ENCODE measurements at regions not wholly inside any gene's neighbourhood (a gene's known extent, or its start where the extent isn't known, plus 50 kb on each side); places are given as distances from the start of the nearest gene placed in this dataset.

GRCh38 chr5:120919017-120919416, 454.9 kb downstream of the PRR16 start (continued):
- no peak for TF ChIP-seq ZNF768 (tag by site-specific recombination; IDR thresholded peaks at IDR 0.05)
- TF ChIP-seq ZSCAN23 (tag by site-specific recombination; IDR thresholded peaks at IDR 0.05), result no peak
- TF ChIP-seq ZNF449 (tag by site-specific recombination; IDR thresholded peaks at IDR 0.05), result no peak

GRCh38 chr5:120923026-120923425, 458.9 kb downstream of the PRR16 start:
- TF ChIP-seq ZNF114 (tag by site-specific recombination; IDR thresholded peaks at IDR 0.05), result no peak
- no peak for TF ChIP-seq ZFP41 (tag by site-specific recombination; IDR thresholded peaks at IDR 0.05; ENCODE audit: borderline replicate concordance)
- TF ChIP-seq ZNF555 (tag by site-specific recombination; conservative IDR thresholded peaks at IDR 0.05), result no peak
- no peak for TF ChIP-seq KLF16 (tag by site-specific recombination; IDR thresholded peaks at IDR 0.05)
- no peak for TF ChIP-seq ZNF558 (tag by site-specific recombination; IDR thresholded peaks at IDR 0.05)
- no peak for TF ChIP-seq ZNF747 (tag by site-specific recombination; IDR thresholded peaks at IDR 0.05)
- no peak for TF ChIP-seq ZNF398 (tag by site-specific recombination; IDR thresholded peaks at IDR 0.05)
- TF ChIP-seq KLF17 (tag by site-specific recombination; IDR thresholded peaks at IDR 0.05), result no peak
- TF ChIP-seq REST (tag by site-specific recombination; IDR thresholded peaks at IDR 0.05), result no peak
- no peak for TF ChIP-seq ZNF146 (tag by site-specific recombination; IDR thresholded peaks at IDR 0.05)
- TF ChIP-seq TRIM28 (IDR thresholded peaks at IDR 0.05; ENCODE audit: borderline replicate concordance, low read length), result no peak
- no peak for TF ChIP-seq PRDM2 (tag by site-specific recombination; IDR thresholded peaks at IDR 0.05; ENCODE audit: borderline replicate concordance)
- ChIA-PET POLR2A (no interaction called here), CTCF (no interaction called here)
- no peak overlapping the region for H3K27ac ChIP-seq (ENCODE audit: extremely low read depth, low read depth, low read length)
- no peaks in the 10 kb centered on the region for H3K36me3 ChIP-seq (ENCODE audit: control insufficient read depth in 2 of 2, insufficient read depth in 1 of 2, low read length in 2 of 2)
- H3K4me3 ChIP-seq (ENCODE audit: low read depth, low read length), result no peak overlapping the region
- H3K9me3 ChIP-seq (ENCODE audit: control insufficient read depth, insufficient read depth, low read depth, low read length), result no peaks in the 10 kb centered on the region
- H3K4me1 ChIP-seq (ENCODE audit: control insufficient read depth, insufficient read depth, low read length), result no peaks in the 10 kb centered on the region
